Fibroblast of skin of back (primary cell): ENCODE measurements at regions not wholly inside any gene's neighbourhood (a gene's known extent, or its start where the extent isn't known, plus 50 kb on each side); places are given as distances from the start of the nearest gene placed in this dataset.

Experiments used
- DNase-seq: peaks from one replicate; pipeline ENCODE4 v3.0.0-alpha.2; 2013

DNA sequence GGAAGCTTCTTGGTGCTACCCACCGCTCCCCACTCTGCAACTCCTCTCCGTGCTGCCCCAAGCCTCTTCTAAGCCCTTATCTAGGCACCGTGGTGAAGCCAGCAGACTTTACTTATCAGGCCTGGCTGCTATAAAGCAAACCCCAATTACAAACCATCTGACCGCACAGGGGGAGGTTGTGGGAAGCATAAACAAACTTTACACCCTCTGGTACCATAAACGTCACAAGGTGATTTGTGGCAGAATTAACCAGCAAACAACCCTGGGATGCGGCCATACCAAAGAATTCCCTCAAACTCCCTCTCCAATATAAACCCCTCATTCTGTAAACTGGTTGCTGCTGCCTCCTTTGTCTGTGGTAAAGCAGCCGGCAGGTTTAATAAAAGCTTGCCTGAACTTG, 55.2 kb downstream of the MAGEC2 start:
- DNase-seq = no peak

DNA sequence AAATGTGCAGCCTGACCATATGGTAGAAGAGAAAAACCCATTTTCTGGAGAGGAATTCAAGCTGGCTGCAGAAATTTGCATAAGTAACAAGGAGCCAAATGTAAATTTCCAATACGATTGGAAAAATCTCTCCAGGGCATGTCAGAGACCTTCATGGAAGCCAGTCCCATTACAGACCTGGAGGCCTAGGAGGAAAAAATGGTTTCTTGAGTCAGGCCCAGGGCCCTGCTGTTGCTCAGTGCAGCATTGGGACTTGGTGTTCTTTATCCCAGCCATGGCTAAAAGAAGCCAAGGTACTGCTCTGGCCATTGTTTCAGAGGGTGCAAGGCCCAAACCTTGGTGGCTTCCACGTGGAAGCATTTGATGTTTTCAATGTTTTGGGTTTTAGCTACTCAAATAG, 70.6 kb downstream of the MAGEC2 start:
- DNase-seq = no peak

DNA sequence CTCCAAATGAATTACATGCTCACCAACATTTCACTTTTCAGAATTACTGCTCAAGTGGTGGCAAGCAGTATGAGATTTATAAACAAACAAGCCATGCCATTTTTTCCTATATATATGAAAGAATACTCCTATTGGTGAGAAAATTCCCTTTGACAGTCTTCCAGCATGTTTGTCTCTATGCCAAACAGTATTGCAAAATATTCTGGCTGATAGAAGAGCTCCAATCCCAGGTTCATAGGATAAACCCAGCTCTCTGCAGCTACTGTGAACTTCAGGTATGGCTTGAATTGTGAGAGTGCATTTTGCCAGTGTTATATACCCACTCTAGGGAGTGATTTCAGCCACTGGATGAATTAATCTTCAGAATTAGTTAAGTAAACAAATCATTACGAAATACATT, 108.8 kb downstream of the MAGEC2 start:
- no peak for DNase-seq

DNA sequence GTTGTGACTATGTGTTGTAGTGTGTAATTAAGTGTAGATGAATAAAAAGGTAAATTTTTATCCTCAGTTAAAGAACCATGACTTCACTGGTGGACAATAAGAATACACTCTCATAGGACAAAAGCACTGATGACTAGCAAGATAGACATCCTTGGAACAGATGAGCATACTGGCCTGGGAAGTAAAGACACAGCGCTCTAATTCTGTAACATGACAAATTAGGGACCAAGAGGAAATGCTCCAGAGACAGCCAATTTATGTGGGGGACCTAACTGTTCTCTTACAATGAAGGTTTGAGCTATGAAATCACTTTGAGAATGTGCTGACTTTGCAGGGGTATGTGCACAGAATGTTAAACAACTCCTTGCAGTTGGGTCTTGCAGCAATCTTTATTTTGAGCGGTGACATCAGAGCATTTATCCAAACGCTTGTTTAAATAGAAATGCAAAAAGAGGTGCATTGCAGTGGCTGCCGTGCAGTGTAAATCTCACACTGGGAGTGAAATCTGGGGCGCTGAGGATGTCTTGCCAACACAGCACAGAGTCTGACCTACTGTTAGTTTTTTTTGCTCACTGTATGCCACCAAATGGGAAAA, 109.3 kb downstream of the MAGEC2 start:
- DNase-seq = no peak

GRCh38 chrX:142089193-142089592, 115.9 kb downstream of the MAGEC2 start:
- DNase-seq = no peak

GRCh38 chrX:142084611-142085010, 120.5 kb downstream of the MAGEC2 start:
- DNase-seq = no peak

GRCh38 chrX:142076633-142077032, 128.5 kb downstream of the MAGEC2 start:
- DNase-seq = no peak

- no peak for DNase-seq
Observed at GRCh38 chrX:142068365-142068764, 136.7 kb downstream of the MAGEC2 start.

DNA sequence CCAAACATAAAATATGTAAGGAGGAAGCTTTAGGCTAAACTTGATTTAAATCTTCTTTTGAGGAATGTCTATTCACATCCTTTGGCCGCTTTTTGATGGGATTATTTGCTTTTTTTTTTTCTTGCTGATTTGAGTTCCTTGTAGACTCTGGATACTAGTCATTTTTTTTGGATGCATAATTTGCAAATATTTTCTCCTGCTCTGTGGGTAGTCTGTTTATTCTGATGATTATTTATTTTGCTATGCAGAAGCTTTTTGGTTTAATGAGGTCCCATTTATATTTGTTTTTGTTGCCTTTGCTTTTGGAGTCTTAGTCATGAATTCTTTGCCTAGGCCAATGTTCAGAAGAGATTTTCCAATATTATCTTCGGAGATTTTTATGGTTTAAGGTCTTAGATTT, 144.9 kb downstream of the MAGEC2 start:
- DNase-seq = no peak

GRCh38 chrX:142054094-142054493, 150.4 kb downstream of the MAGEC1 start:
- no peak for DNase-seq

GRCh38 chrX:142052238-142052637, 148.5 kb downstream of the MAGEC1 start:
- no peak for DNase-seq

GRCh38 chrX:142043196-142043595, 139.5 kb downstream of the MAGEC1 start:
- no peak for DNase-seq

GRCh38 chrX:142040906-142041305, 137.2 kb downstream of the MAGEC1 start:
- no peak for DNase-seq

GRCh38 chrX:142036116-142036515, 132.4 kb downstream of the MAGEC1 start:
- peak; percentile 2 for DNase-seq

GRCh38 chrX:142005532-142005931, 101.8 kb downstream of the MAGEC1 start:
- no peak for DNase-seq

DNA sequence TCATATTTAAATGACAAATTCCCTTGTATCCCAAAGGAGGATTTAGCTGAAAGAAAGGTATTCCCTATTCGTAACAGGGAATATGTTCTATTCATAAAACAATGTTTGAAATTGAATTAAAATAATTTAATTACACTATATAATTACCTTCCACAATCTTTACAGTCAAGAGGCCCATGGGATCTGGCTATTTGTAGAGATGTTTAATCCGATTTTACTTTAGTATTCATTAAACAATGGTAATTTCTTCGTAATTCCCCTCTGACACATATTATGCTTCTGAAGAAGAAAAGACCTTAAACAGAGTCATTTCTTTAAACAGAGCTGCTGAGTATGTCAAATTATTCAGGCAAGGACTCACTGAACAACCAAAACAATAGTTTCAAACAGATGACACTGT, 98.8 kb downstream of the MAGEC1 start:
- no peak for DNase-seq

DNA sequence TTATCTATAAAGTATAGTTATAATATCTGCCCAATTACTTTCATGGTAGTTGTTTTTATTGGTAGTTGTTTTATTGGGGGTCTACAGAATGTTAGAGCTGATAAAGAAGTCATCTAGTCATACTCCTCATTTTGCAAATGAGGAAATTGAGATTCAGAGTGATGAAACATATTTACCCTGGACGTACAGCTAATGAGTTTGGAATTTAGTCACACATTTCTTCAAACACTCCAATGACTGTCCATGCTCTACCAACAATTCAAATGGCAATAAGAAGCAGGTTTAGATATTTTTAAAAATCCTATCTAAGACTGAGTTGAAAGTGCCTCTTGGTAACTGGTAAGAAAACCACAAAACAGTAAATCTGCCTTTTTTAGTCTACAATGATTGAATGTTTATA, 98.2 kb downstream of the MAGEC1 start:
- DNase-seq = no peak

- DNase-seq = no peak
Observed at GRCh38 chrX:141989815-141990214, 86.1 kb downstream of the MAGEC1 start.

DNA sequence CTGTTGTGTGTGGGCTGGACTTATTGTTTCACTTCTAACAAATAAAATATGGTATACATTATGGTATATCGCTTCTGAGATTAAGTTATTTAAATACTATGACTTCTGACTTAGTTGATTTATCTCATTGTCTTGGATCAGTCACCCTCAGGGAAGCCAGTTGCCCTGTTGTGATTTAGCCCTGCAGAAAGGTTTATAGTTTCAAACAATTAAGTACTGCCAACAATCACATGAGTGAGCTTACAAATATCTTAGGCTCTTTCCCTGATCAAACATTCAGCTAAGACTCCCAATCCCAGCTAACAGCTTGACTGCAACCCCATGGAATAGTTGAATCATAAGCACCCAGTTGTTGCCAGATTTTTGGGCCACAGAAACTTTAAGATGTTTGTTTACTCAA, 85.4 kb downstream of the MAGEC1 start:
- no peak for DNase-seq

DNA sequence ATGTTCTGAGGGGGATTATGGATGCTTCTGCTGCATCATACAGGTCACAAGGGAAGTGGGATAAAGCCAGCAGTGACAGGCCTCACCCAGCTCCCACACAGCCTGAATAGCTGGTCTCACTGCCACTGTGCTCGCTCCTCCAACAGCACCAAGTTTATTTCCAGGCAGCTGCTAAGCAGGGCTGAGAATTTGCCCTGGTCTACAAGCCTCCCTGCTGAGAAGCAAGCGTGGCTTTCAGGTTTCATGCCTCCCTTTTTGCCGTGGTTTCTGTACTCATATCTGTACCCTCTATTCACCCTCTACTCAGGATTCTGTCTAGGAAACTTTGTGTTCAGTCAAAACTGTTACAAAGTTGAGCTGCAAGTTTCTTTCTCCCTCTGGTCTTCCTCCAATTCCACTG, 78.6 kb downstream of the MAGEC1 start:
- DNase-seq = no peak

GRCh38 chrX:141975839-141976238, 72.1 kb downstream of the MAGEC1 start:
- DNase-seq = no peak

DNA sequence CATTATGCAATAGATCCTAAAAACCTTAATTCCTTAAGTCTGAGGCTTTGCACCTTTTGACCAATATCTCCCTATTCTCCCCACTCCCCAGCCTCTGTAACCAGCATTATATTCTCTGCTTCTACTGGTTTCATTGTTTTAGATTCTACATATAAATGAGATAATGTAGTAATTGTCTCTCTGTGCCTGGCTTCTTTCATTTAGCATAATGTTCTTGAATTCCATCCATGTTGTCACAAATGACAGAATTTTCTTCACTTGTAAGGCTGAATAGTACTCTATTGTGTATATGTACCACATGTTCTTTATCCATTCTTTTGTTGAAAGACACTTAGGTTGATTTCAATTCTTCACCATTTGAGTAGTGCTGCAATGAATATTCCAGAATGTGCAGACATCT, 66.0 kb downstream of the MAGEC1 start:
- DNase-seq = no peak

DNA sequence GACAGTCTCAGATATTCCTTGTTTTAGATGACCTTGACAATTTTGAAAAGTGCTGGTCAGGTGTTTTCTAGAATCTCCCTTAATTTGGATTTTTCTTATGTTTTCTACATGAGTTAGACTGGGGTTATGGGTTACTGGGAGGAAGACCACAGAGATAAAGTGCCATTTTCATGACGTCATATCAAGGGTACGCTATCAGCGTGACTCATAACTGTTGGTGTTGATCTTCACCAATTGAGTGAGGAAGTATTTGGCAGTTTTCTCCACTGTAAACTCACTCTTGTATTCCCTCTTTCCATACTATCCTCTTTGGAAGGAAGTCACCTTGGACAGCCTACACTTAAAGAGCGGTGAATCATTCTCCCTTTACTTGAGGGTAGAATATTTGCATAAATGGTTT, 56.9 kb downstream of the MAGEC1 start:
- no peak for DNase-seq
